ENCODE measurements at regions not wholly inside any gene's neighbourhood (a gene's known extent, or its start where the extent isn't known, plus 50 kb on each side); places are given as distances from the start of the nearest gene placed in this dataset.
A peak's percentile ranks its signal among the peaks of the same experiment; 100 is the strongest.

DNA sequence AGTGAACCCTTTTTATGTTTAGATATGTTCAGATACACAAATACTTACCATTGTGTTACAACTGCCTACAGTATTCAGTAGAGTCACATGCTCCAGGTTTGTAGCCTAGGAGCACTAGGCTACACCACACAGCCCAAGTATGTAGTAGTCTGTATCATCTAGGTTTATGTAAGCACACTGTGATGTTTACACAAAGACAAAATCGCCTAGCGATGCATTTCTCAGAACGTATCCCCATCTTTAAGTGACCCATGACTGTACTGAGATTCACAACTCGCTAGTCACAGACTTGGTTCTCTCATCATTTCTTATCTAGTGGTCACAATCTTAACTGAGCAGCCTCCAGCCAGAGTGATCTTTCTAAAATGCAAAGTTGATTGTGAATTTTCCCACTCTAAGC, 119.2 kb downstream of the RASSF10 start (continued):
- TF ChIP-seq RXRA (IDR thresholded peaks at IDR 0.05; ENCODE audit: borderline replicate concordance, low read depth) = no peak
- TF ChIP-seq SMC3 (IDR thresholded peaks at IDR 0.05; ENCODE audit: low read depth, low read length) = no peak
- no peak for TF ChIP-seq RCOR1 (IDR thresholded peaks at IDR 0.05; ENCODE audit: low read length)
- no peak for TF ChIP-seq SIN3A (IDR thresholded peaks at IDR 0.05; ENCODE audit: borderline replicate concordance, low read depth, low read length)
- no peak for TF ChIP-seq GATA2 (CRISPR knock-in tag; IDR thresholded peaks at IDR 0.05)
- no peak for TF ChIP-seq YY1 (IDR thresholded peaks at IDR 0.05; ENCODE audit: low read depth)

DNA sequence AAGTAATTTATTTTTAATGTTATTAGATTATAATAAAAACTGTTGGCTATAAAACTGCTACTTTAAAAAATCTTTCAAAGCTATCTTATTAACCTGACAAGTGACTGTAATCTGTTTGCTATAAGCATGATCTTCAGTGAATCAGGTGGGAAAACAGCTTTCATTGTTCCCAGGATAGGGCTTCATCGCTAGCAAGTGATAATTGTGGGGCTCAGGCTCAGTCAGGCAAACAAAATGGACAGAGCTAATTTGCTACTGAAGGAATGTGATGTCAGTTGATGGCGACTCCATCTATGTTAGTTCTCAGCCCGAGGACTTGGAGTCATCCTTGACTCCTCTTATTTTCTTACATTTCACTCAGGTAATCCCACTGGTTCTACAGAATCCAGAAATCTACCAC, 125.0 kb downstream of the RASSF10 start:
- Histone ChIP-seq H3K4me3 (ENCODE audit: low read depth in 2 of 2, low read length in 1 of 2) (no peak overlapping the region), H3K4me1 (ENCODE audit: control insufficient read depth in 1 of 2, insufficient read depth in 2 of 2, low read depth in 1 of 2, low read length in 1 of 2) (peaks cover 0 to 7% of the 10 kb centered on the region in 2 experiments; a peak in 2 of 4 replicates), H3K9ac (no peak overlapping the region), H3K9me2 (no peaks in the 10 kb centered on the region), H2AFZ (ENCODE audit: low read depth) (no peak overlapping the region), H3K9me3 (no peaks in the 10 kb centered on the region), H3K36me3 (replicated peaks in 1 of 2; ENCODE audit: control insufficient read depth in 1 of 2, insufficient read depth in 2 of 2, low read length in 1 of 2) (no peaks in the 10 kb centered on the region), H3K27me3 (ENCODE audit: insufficient read depth) (no peaks in the 10 kb centered on the region), H4K20me1 (ENCODE audit: insufficient read depth) (no peaks in the 10 kb centered on the region), H3F3A (replicated peaks; ENCODE audit: insufficient read depth) (no peaks in the 10 kb centered on the region), H3K79me2 (ENCODE audit: insufficient read depth) (no peaks in the 10 kb centered on the region), H3K4me2 (no peak overlapping the region), H3K27ac (ENCODE audit: low read depth in 2 of 2, low read length in 1 of 2) (no peak overlapping the region)
- ChIA-PET CTCF (no interaction called here), POLR2A (no interaction called here)
- no peak for TF ChIP-seq TCF12 (IDR thresholded peaks at IDR 0.05)
- TF ChIP-seq RFX5 (IDR thresholded peaks at IDR 0.05; ENCODE audit: low read length) = no peak
- TF ChIP-seq, protein P1, sequence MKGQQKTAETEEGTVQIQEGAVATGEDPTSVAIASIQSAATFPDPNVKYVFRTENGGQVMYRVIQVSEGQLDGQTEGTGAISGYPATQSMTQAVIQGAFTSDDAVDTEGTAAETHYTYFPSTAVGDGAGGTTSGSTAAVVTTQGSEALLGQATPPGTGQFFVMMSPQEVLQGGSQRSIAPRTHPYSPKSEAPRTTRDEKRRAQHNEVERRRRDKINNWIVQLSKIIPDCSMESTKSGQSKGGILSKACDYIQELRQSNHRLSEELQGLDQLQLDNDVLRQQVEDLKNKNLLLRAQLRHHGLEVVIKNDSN (IDR thresholded peaks at IDR 0.05; ENCODE audit: borderline replicate concordance, low read depth) = no peak
- TF ChIP-seq SMC3 (IDR thresholded peaks at IDR 0.05; ENCODE audit: low read depth, low read length) = no peak
- TF ChIP-seq FOSL2 (IDR thresholded peaks at IDR 0.05; ENCODE audit: borderline replicate concordance, low read depth) = no peak
- no peak for TF ChIP-seq FOXJ3 (CRISPR knock-in tag; IDR thresholded peaks at IDR 0.05)
- TF ChIP-seq JUND (IDR thresholded peaks at IDR 0.05) = no peak
- TF ChIP-seq RXRA (IDR thresholded peaks at IDR 0.05; ENCODE audit: borderline replicate concordance, low read depth) = no peak
- no peak for TF ChIP-seq RCOR1 (IDR thresholded peaks at IDR 0.05; ENCODE audit: low read length)
- TF ChIP-seq, protein P2, sequence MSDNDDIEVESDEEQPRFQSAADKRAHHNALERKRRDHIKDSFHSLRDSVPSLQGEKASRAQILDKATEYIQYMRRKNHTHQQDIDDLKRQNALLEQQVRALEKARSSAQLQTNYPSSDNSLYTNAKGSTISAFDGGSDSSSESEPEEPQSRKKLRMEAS (IDR thresholded peaks at IDR 0.05; ENCODE audit: low read depth) = no peak
- no peak for TF ChIP-seq SIN3A (IDR thresholded peaks at IDR 0.05; ENCODE audit: borderline replicate concordance, low read depth, low read length)
- TF ChIP-seq, protein P3, sequence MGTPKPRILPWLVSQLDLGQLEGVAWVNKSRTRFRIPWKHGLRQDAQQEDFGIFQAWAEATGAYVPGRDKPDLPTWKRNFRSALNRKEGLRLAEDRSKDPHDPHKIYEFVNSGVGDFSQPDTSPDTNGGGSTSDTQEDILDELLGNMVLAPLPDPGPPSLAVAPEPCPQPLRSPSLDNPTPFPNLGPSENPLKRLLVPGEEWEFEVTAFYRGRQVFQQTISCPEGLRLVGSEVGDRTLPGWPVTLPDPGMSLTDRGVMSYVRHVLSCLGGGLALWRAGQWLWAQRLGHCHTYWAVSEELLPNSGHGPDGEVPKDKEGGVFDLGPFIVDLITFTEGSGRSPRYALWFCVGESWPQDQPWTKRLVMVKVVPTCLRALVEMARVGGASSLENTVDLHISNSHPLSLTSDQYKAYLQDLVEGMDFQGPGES (IDR thresholded peaks at IDR 0.05; ENCODE audit: low read depth, low read length) = no peak
- TF ChIP-seq GABPA (IDR thresholded peaks at IDR 0.05; ENCODE audit: low read depth) = no peak
- 89% methylated on average over 3 of the region's 3 CpGs for WGBS (ENCODE audit: low lambda C conversion rate)
- DNase-seq = no peak

DNA sequence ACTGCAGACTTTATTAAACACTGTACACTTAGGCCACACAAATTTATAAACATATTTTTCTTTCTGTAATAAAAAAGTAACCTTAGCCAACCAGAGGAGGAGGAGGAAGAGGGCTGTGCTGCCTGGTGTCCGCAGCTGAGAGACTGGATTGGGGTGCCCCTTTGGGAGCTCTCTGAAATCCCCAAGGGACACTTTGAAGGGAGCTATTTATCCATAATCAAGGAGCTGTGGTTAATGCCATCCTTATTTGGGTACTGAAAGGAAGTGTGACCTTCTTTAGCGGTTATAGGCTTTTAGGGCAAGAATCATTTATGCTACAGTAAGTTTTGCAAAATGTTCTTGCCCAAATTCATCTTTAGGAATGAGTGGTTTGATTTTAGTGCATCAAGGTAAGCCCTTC, 125.8 kb downstream of the RASSF10 start:
- Histone ChIP-seq H3K4me2 (no peak overlapping the region), H3K9me3 (no peaks in the 10 kb centered on the region), H3K27ac (ENCODE audit: low read depth in 2 of 2, low read length in 1 of 2) (no peak overlapping the region), H3F3A (replicated peaks; ENCODE audit: insufficient read depth) (no peaks in the 10 kb centered on the region), H3K36me3 (replicated peaks in 1 of 2; ENCODE audit: control insufficient read depth in 1 of 2, insufficient read depth in 2 of 2, low read length in 1 of 2) (no peaks in the 10 kb centered on the region), H3K79me2 (ENCODE audit: insufficient read depth) (no peaks in the 10 kb centered on the region), H3K27me3 (ENCODE audit: insufficient read depth) (no peaks in the 10 kb centered on the region), H4K20me1 (ENCODE audit: insufficient read depth) (no peaks in the 10 kb centered on the region), H3K4me3 (ENCODE audit: low read depth in 2 of 2, low read length in 1 of 2) (no peak overlapping the region), H3K9ac (no peak overlapping the region), H2AFZ (ENCODE audit: low read depth) (peak overlapping the region; percentile 49; the same call in 1 of the 2 replicates), H3K9me2 (no peaks in the 10 kb centered on the region), H3K4me1 (ENCODE audit: control insufficient read depth in 1 of 2, insufficient read depth in 2 of 2, low read depth in 1 of 2, low read length in 1 of 2) (peaks cover 0 to 7% of the 10 kb centered on the region in 2 experiments; a peak in 2 of 4 replicates)
- 96% methylated on average over 2 of the region's 2 CpGs for WGBS (ENCODE audit: low lambda C conversion rate)
- no peak for DNase-seq
- POLR2A ChIA-PET = no interaction called here
- CTCF ChIA-PET = interaction anchor here (1.7 kb wide), 1 partner anchor 11 kb away, joined by 4 read pairs; no protein-coding TSS in a partner anchor
- TF ChIP-seq, protein P4, sequence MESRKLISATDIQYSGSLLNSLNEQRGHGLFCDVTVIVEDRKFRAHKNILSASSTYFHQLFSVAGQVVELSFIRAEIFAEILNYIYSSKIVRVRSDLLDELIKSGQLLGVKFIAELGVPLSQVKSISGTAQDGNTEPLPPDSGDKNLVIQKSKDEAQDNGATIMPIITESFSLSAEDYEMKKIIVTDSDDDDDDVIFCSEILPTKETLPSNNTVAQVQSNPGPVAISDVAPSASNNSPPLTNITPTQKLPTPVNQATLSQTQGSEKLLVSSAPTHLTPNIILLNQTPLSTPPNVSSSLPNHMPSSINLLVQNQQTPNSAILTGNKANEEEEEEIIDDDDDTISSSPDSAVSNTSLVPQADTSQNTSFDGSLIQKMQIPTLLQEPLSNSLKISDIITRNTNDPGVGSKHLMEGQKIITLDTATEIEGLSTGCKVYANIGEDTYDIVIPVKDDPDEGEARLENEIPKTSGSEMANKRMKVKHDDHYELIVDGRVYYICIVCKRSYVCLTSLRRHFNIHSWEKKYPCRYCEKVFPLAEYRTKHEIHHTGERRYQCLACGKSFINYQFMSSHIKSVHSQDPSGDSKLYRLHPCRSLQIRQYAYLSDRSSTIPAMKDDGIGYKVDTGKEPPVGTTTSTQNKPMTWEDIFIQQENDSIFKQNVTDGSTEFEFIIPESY (IDR thresholded peaks at IDR 0.05; ENCODE audit: borderline replicate concordance, low read depth) = no peak
- TF ChIP-seq NFIC (IDR thresholded peaks at IDR 0.05; ENCODE audit: borderline replicate concordance) (no peak), RXRA (IDR thresholded peaks at IDR 0.05; ENCODE audit: borderline replicate concordance, low read depth) (no peak), CHD2 (IDR thresholded peaks at IDR 0.05; ENCODE audit: low read length, partially characterized antibody) (no peak), FOXJ3 (CRISPR knock-in tag; IDR thresholded peaks at IDR 0.05) (no peak)

Data from SK-N-SH (cell line).